NCI-H345 treated with DMSO at 0.1 percent for 48 hours (cell line): ENCODE measurements at regions not wholly inside any gene's neighbourhood (a gene's known extent, or its start where the extent isn't known, plus 50 kb on each side); places are given as distances from the start of the nearest gene placed in this dataset.
A peak's percentile ranks its signal among the peaks of the same experiment; 100 is the strongest.

Experiments used
- DNase-seq: peaks from one replicate; lab custom pipeline; 2025; ENCODE audit not compliant: unreplicated experiment; lab: John Stamatoyannopoulos, UW

GRCh38 chr11:45036010-45036409 lies 85.3 kb upstream of the TP53I11 start:
- no peak for DNase-seq

DNA sequence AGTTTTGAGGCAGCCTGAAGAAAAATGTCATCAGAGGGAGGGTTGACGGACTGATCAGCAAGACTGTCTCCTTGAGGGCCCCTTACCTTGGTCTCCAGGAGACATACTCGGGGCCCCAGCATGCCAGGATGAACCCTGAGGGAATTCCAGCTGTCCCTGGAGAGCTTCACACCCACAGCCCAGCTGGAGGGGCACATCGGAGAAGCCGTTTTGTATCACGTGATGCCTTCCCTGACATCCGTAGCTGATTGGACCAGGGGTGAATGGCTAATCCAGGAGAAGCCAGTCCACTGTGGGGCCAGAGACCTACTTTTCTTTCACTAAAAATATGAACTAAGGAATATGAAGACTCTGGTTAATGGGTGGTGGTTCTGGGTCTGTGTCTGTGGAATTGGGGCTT lies 86.0 kb upstream of the TP53I11 start:
- no peak for DNase-seq

- no peak for DNase-seq
Observed at GRCh38 chr11:45037434-45038005, 86.8 kb upstream of the TP53I11 start.

GRCh38 chr11:45038923-45039322 lies 88.2 kb upstream of the TP53I11 start:
- DNase-seq = no peak

DNA sequence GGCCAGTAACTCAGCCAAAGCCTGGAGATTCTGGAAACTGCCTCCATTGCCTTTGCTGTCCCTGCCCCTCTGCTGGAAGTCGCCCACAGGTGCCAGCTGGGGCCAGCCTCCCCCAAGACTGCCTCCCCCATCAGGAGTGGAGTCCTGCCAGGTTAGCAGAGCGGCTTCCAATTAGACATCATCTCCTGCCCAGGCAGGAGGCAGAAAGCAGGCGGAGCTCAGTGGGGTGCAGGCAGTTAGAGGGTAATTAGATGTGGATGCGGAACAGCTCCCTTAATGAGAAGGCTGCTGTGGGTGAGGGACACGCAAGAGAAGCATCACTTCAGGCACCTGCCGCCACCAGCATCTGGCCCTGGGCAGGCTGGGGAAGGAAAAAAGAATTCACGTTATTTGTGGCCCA lies 90.9 kb upstream of the TP53I11 start:
- peak; percentile 82 for DNase-seq

DNA sequence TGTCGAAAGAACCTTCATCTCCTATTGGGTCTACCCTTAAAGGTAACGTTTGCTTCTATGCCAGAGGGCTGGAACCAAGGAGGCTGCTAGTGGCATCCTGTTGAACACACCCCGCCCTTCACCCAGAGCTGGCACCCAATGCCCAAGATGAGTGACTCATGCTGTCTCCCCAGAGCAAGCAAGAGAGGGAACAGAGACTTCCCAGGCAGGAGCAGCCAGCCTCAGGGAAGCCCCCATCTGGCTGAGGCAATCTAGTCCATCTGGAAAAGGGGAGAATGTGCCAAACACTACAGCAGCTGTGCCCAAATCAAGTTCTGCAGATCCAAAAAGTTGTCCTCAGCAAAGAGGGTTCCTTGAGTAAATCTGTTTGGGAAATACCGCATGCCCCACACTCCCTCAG lies 91.9 kb upstream of the TP53I11 start:
- no peak for DNase-seq

DNA sequence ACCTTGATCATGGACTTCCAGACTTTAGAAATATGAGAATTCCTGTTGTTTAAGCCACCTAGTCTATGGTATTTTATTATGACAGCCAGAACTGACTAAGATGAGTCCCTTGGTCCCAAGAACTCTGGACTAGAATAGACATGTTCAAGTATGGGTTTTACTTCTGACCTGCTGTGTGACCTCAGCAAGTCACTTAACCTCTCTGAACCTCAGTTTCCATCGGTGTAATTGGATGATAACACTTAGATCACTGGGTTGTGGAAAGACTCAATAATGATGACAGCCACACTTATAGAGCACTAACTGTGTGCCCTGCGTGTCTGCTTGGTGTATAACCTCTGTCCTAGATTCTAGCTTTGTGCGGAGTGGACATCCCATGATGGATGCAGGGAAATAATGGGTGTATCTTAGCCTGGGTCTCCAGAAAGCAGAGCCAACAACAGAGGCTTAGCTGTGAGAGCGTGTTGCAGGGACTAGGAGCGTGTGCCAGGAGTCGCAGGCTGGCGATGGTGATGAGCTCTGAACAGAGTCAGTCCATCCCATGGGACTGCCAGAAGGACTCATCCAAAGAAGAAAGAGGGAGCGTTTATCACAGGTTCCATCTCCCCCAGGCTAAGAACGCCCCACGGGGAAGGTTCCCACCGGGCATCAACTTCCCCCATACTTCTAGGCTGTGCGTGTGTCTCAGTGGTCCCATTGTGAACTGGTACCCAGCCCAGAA lies 93.2 kb upstream of the TP53I11 start:
- no peak for DNase-seq

DNA sequence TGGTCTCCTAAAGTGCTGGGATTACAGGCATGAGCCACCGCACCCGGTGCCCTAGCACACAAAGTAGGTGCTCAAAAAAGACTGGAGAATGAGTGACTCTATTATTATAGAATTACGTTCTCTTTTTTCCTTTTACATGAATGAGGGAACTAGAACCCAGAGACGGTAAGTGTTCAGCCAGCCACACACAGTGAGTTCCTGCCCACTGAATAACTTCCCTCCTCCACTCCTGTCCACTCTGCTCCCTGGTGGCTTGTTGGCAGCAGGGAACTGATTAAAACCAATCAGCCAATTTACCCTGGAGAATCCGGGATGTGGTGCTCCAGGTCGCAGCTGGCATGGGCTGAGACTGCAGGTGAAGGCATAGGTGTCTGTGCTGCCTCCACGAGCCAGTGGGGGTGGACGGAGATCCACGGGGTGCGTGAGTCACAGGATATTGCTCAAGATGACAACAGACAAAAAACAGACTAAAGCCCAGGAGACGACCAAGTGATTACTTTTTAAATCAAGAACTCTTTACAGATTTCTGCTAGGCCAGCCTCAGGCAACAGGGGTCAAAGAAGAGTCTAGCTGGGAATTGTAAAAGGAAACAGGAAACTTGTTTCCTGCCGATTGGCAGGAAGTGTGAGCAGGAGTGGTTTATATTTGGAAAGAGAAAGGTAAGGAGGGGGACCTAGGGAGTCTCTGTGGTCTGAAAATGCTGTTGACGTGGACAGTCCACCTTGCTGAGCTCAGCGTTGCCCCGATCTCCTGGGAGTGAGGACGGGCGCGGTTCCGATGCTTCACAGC lies 95.2 kb upstream of the TP53I11 start:
- no peak for DNase-seq

- DNase-seq = no peak
Observed at GRCh38 chr11:45048313-45048841, 97.7 kb upstream of the TP53I11 start.

- DNase-seq = no peak
Observed at GRCh38 chr11:45048870-45049691, 97.4 kb upstream of the PRDM11 start.

DNA sequence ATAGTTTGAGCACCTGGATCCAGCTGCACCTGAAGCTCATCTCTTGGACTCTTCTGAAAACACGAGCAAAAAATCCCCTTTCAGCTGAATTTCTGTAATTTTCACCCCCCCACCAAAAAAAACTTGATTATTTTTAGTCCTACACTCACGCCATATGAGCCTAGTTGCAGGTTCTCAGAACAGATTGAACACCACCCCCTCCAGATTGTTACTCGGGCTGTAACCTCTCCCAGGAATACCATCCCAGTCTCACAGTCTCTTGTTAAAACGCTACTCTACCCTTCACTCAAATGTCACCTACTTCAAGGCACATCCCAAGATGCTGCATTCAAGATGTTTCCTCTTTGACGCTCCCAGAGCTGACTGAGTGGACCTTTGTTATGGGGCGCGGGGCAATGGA lies 96.3 kb upstream of the PRDM11 start:
- no peak for DNase-seq

GRCh38 chr11:45051621-45052020 lies 94.8 kb upstream of the PRDM11 start:
- no peak for DNase-seq

GRCh38 chr11:45052361-45052760 lies 94.1 kb upstream of the PRDM11 start:
- no peak for DNase-seq

DNA sequence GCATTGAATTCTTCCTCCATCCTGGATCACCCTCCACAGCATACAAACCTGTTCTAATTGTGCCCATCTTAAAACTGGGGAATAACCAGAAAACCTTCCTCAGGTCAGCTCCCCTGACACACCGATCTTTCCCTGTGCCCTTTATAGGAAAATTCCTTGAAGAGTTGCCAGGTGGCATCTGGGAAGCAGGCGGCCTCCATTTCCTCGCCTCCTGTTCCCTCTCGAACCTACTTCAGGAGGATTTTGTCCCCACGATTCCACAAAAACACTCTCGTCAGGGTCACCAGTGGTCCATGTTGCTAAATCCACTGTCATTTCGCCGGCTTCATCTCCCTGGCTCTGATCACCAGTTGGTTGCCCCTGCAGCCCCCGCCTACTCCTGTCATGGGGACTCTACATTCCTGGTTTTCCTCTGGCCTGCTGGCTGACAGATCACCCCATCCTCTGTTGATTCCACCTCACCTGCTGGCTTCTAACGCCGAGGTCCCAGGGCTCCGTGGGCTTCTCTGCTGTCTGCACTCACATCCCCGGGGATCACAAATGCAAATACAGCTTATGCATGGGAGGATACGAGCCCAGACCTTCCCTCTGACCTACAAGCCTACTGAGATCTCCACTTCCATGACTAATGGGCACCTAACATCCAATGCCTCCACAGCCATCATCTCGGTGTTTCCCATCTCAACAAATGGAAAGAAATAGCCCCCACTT lies 92.5 kb upstream of the PRDM11 start:
- DNase-seq = no peak

GRCh38 chr11:45054956-45055355 lies 91.5 kb upstream of the PRDM11 start:
- no peak for DNase-seq

DNA sequence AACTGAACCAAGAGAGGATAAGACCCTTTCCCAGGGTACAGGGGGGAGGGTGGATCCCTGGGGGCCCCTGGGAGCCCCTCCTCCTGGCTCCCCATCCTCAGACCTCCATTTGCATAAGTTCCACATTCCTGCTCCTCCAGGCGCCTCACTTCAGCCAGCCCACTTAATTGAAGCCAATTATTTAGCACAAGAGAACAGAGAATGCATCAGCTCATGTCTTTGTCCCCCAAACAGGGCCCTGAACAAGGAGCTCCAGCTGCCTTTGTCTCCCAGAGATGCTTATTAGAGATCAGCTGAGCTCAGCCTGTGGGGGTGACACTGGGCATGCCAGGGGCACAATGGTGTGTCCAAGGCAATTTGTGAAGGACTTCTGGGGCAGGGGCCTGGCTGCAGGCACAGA lies 89.9 kb upstream of the PRDM11 start:
- no peak for DNase-seq

GRCh38 chr11:45057938-45058646 lies 88.3 kb upstream of the PRDM11 start:
- no peak for DNase-seq

GRCh38 chr11:45058647-45058950 lies 87.8 kb upstream of the PRDM11 start:
- no peak for DNase-seq

- no peak for DNase-seq
Observed at GRCh38 chr11:45060707-45061106, 85.7 kb upstream of the PRDM11 start.

DNA sequence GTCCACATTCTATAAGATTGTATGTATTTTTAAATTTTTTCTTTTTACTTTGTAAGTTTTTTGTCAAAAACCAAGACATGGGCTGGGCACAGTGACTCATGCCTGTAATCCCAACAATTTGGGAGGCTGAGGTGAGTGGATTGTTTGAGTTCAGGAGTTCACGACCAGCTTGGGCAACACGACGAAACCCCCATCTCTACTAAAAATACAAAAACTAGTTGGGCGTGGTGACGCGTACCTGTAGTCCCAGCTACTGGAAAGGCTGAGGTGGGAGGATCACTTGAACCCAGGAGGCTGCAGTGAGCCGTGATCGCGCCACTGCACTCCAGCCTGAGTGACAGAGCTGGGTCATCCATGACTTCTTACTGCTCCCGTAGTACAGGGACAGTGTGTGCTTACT lies 84.8 kb upstream of the PRDM11 start:
- DNase-seq = no peak
